ENCODE measurements at regions not wholly inside any gene's neighbourhood (a gene's known extent, or its start where the extent isn't known, plus 50 kb on each side); places are given as distances from the start of the nearest gene placed in this dataset.

GRCh38 chr6:4510317-4510716 lies 265.9 kb upstream of the CDYL start:
- ChIA-PET POLR2A (ENCODE audit: unreplicated experiment) (no interaction called here), CTCF (no interaction called here)
- Histone ChIP-seq H3K4me1 (ENCODE audit: insufficient read depth, low read length) (no peaks in the 10 kb centered on the region), H3K9me3 (ENCODE audit: low read length) (no peaks in the 10 kb centered on the region), H3K27me3 (ENCODE audit: low read length) (no peaks in the 10 kb centered on the region), H4K20me1 (ENCODE audit: low read length) (no peaks in the 10 kb centered on the region), H3F3A (ENCODE audit: low read length, unreplicated experiment) (no peaks in the 10 kb centered on the region), H3K9me2 (replicated peaks; ENCODE audit: low read length) (no peaks in the 10 kb centered on the region), H2AFZ (ENCODE audit: low read length) (no peak overlapping the region), H3K4me3 (ENCODE audit: low read length) (no peak overlapping the region), H3K36me3 (ENCODE audit: low read depth, low read length) (no peaks in the 10 kb centered on the region), H3K79me2 (ENCODE audit: low read length) (no peaks in the 10 kb centered on the region), H3K27ac (ENCODE audit: low read length) (no peak overlapping the region), H3K9ac (ENCODE audit: low read length) (no peak overlapping the region), H3K4me2 (ENCODE audit: low read length) (no peak overlapping the region)
- BruUV-seq (replicated peaks), result no TSS peak
- ATAC-seq, result no peak
- no peak for DNase-seq
- TF ChIP-seq EZH2phosphoT487 (IDR thresholded peaks at IDR 0.05; ENCODE audit: borderline replicate concordance, low read length) (no peak), CTCF (conservative IDR thresholded peaks at IDR 0.05; ENCODE audit: low read depth, low read length) (no peak), EZH2 (IDR thresholded peaks at IDR 0.05; ENCODE audit: low read length, unreplicated experiment) (no peak)
- intact Hi-C loops (cut with micrococcal nuclease), result no loop called here

DNA sequence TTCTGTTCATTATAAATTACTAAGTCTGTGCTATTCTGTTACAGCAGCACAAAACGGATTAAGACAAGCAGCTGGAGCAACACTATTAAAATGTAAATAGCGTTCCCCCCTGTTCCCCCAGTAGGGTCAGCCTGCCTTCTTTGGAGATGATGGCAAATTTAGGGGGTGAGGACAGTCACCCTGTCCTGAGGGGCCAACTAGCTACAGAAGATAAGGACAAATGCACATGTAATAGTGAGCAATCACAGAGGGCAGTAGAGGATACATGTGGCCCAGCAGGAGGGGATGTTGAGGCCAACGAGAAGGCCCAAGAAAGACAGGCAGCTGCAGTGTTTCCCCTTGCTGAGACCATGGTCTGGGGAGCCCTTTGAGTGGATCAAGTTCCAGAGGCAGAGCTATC lies 266.7 kb upstream of the CDYL start:
- H3K9me3 ChIP-seq (ENCODE audit: low read length), result no peaks in the 10 kb centered on the region
- no peak for DNase-seq
- no peaks in the 10 kb centered on the region for H4K20me1 ChIP-seq (ENCODE audit: low read length)
- no peaks in the 10 kb centered on the region for H3K79me2 ChIP-seq (ENCODE audit: low read length)
- no peak overlapping the region for H3K4me3 ChIP-seq (ENCODE audit: low read length)
- no peak for ATAC-seq
- BruUV-seq (replicated peaks), result no TSS peak
- no peaks in the 10 kb centered on the region for H3K4me1 ChIP-seq (ENCODE audit: insufficient read depth, low read length)
- H3K9ac ChIP-seq (ENCODE audit: low read length), result no peak overlapping the region
- H3K36me3 ChIP-seq (ENCODE audit: low read depth, low read length), result no peaks in the 10 kb centered on the region
- no peak overlapping the region for H3K4me2 ChIP-seq (ENCODE audit: low read length)
- H3F3A ChIP-seq (ENCODE audit: low read length, unreplicated experiment), result no peaks in the 10 kb centered on the region
- no peak overlapping the region for H2AFZ ChIP-seq (ENCODE audit: low read length)
- TF ChIP-seq EZH2 (IDR thresholded peaks at IDR 0.05; ENCODE audit: low read length, unreplicated experiment) (no peak), EZH2phosphoT487 (IDR thresholded peaks at IDR 0.05; ENCODE audit: borderline replicate concordance, low read length) (no peak), CTCF (conservative IDR thresholded peaks at IDR 0.05; ENCODE audit: low read depth, low read length) (no peak)
- intact Hi-C loops (cut with micrococcal nuclease), result no loop called here
- no peak overlapping the region for H3K27ac ChIP-seq (ENCODE audit: low read length)
- H3K9me2 ChIP-seq (replicated peaks; ENCODE audit: low read length), result no peaks in the 10 kb centered on the region
- POLR2A ChIA-PET (ENCODE audit: unreplicated experiment), result no interaction called here
- H3K27me3 ChIP-seq (ENCODE audit: low read length), result no peaks in the 10 kb centered on the region
- CTCF ChIA-PET, result no interaction called here

DNA sequence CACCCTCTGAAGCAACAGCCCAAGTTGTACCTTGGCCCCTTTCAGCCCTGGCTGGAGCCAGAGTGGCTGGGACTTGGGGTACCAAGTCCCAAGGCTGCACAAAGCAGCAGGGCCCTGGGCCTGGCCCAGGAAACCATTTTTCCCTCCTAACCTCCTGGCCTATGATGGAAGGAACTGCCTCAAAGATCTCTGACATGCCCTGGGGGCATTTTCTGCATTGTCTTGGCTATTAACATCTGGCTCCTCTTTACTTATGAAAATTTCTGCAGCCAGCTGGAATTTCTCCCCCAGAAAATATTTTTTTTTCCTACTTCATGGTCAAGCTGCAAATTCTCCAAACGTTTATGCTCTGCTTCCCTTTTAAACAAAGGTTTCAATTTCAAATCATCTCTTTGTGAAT lies 269.4 kb upstream of the CDYL start:
- H3K79me2 ChIP-seq (ENCODE audit: low read length), result no peaks in the 10 kb centered on the region
- no peaks in the 10 kb centered on the region for H3K27me3 ChIP-seq (ENCODE audit: low read length)
- no peaks in the 10 kb centered on the region for H3F3A ChIP-seq (ENCODE audit: low read length, unreplicated experiment)
- BruUV-seq (replicated peaks), result no TSS peak
- ATAC-seq (no peak), DNase-seq (no peak)
- H3K9ac ChIP-seq (ENCODE audit: low read length), result no peak overlapping the region
- H4K20me1 ChIP-seq (ENCODE audit: low read length), result no peaks in the 10 kb centered on the region
- CTCF ChIA-PET, result no interaction called here
- POLR2A ChIA-PET (ENCODE audit: unreplicated experiment), result no interaction called here
- no peak overlapping the region for H3K4me2 ChIP-seq (ENCODE audit: low read length)
- TF ChIP-seq EZH2 (IDR thresholded peaks at IDR 0.05; ENCODE audit: low read length, unreplicated experiment) (no peak), EZH2phosphoT487 (IDR thresholded peaks at IDR 0.05; ENCODE audit: borderline replicate concordance, low read length) (no peak), CTCF (conservative IDR thresholded peaks at IDR 0.05; ENCODE audit: low read depth, low read length) (no peak)
- H2AFZ ChIP-seq (ENCODE audit: low read length), result no peak overlapping the region
- H3K27ac ChIP-seq (ENCODE audit: low read length), result no peak overlapping the region
- no peak overlapping the region for H3K4me3 ChIP-seq (ENCODE audit: low read length)
- H3K9me3 ChIP-seq (ENCODE audit: low read length), result no peaks in the 10 kb centered on the region
- no peaks in the 10 kb centered on the region for H3K36me3 ChIP-seq (ENCODE audit: low read depth, low read length)
- no peaks in the 10 kb centered on the region for H3K9me2 ChIP-seq (replicated peaks; ENCODE audit: low read length)
- H3K4me1 ChIP-seq (ENCODE audit: insufficient read depth, low read length), result no peaks in the 10 kb centered on the region
- intact Hi-C loops (cut with micrococcal nuclease), result no loop called here
